Nephron (organoid): ENCODE measurements at regions not wholly inside any gene's neighbourhood (a gene's known extent, or its start where the extent isn't known, plus 50 kb on each side); places are given as distances from the start of the nearest gene placed in this dataset.
A peak's percentile ranks its signal among the peaks of the same experiment; 100 is the strongest.
"Not testable (repeated sequence)": the region's sequence is repeated elsewhere in the genome, so short reads cannot be mapped to it uniquely, and the experiment has no call there.

ENCODE experiments used
- H3K27ac Mint-ChIP-seq, 3 experiments: 2 replicates each; pipeline ENCODE4 v1.8.0; 2020; ENCODE audit warnings: mixed read lengths in 3 of 3, mild to moderate bottlenecking in 2 of 3, moderate library complexity in 1 of 3
- H3K27me3 Mint-ChIP-seq: 2 replicates; pipeline ENCODE4 v1.8.0; 2021; ENCODE audit warnings: low read depth, mild to moderate bottlenecking, moderate library complexity, mixed read lengths
- H3K36me3 Mint-ChIP-seq: 2 replicates; pipeline ENCODE4 v1.8.0; 2020; ENCODE audit warnings: low read depth, mixed read lengths
- H3K4me1 Mint-ChIP-seq: 2 replicates; pipeline ENCODE4 v1.8.0; 2020; ENCODE audit warnings: mixed read lengths
- H3K4me3 Mint-ChIP-seq, 3 experiments: 2 replicates each; pipeline ENCODE4 v1.8.0; 2020; ENCODE audit warnings: mild to moderate bottlenecking in 3 of 3, mixed read lengths in 3 of 3, moderate library complexity in 2 of 3
- H3K9me3 Mint-ChIP-seq: 2 replicates; pipeline ENCODE4 v1.8.0; 2020; ENCODE audit warnings: mixed read lengths
- CTCF ChIP-seq, 3 experiments: fragments of 200-600 bp; sonication (generic); IDR thresholded peaks; one replicate each; pipeline ENCODE4 v1.5.0; 2021; ENCODE audit warnings: antibody characterized with exemption in 3 of 3; ENCODE audit not compliant: unreplicated experiment in 3 of 3

GRCh38 chrX:4547213-4547836, 833.9 kb upstream of the PRKX start:
- H3K9me3 Mint-ChIP-seq, result no peaks in the 10 kb centered on the region
- no peak overlapping the region for H3K4me3 Mint-ChIP-seq
- H3K27ac Mint-ChIP-seq, result no peak overlapping the region
- no peaks in the 10 kb centered on the region for H3K4me1 Mint-ChIP-seq
- no peaks in the 10 kb centered on the region for H3K36me3 Mint-ChIP-seq
- TF ChIP-seq CTCF (IDR thresholded peaks at IDR 0.05; ENCODE audit: unreplicated experiment in 3 of 3), result peak; percentile 95 to 98 (median 98)
- H3K27me3 Mint-ChIP-seq, result peaks cover 11% of the 10 kb centered on the region

- not testable (repeated sequence) for H3K4me3 Mint-ChIP-seq, H3K9me3 Mint-ChIP-seq, H3K27ac Mint-ChIP-seq, H3K4me1 Mint-ChIP-seq, H3K36me3 Mint-ChIP-seq
- peaks cover 11% of the 10 kb centered on the region for H3K27me3 Mint-ChIP-seq
Measured at GRCh38 chrX:4546178-4546577, 832.7 kb upstream of the PRKX start.

GRCh38 chrX:4528247-4528646, 814.8 kb upstream of the PRKX start:
- no peak overlapping the region for H3K4me3 Mint-ChIP-seq
- no peaks in the 10 kb centered on the region for H3K27me3 Mint-ChIP-seq
- no peak overlapping the region for H3K27ac Mint-ChIP-seq
- H3K9me3 Mint-ChIP-seq, result no peaks in the 10 kb centered on the region
- H3K4me1 Mint-ChIP-seq, result no peaks in the 10 kb centered on the region
- TF ChIP-seq CTCF (IDR thresholded peaks at IDR 0.05; ENCODE audit: unreplicated experiment in 3 of 3), result no peak
- no peaks in the 10 kb centered on the region for H3K36me3 Mint-ChIP-seq

GRCh38 chrX:4485912-4486311, 772.5 kb upstream of the PRKX start:
- H3K4me1 Mint-ChIP-seq, result no peaks in the 10 kb centered on the region
- H3K4me3 Mint-ChIP-seq, result no peak overlapping the region
- no peaks in the 10 kb centered on the region for H3K36me3 Mint-ChIP-seq
- no peak overlapping the region for H3K27ac Mint-ChIP-seq
- no peak for TF ChIP-seq CTCF (IDR thresholded peaks at IDR 0.05; ENCODE audit: unreplicated experiment in 3 of 3)
- peaks cover 3% of the 10 kb centered on the region for H3K9me3 Mint-ChIP-seq
- no peaks in the 10 kb centered on the region for H3K27me3 Mint-ChIP-seq

GRCh38 chrX:4484266-4484665, 770.8 kb upstream of the PRKX start:
- no peaks in the 10 kb centered on the region for H3K27me3 Mint-ChIP-seq

GRCh38 chrX:4451591-4451990, 738.1 kb upstream of the PRKX start:
- H3K4me1 Mint-ChIP-seq, result no peaks in the 10 kb centered on the region
- H3K27me3 Mint-ChIP-seq, result no peaks in the 10 kb centered on the region
- H3K36me3 Mint-ChIP-seq, result no peaks in the 10 kb centered on the region
- no peak for TF ChIP-seq CTCF (IDR thresholded peaks at IDR 0.05; ENCODE audit: unreplicated experiment in 3 of 3)
- no peak overlapping the region for H3K27ac Mint-ChIP-seq
- H3K9me3 Mint-ChIP-seq, result peaks cover 20% of the 10 kb centered on the region
- H3K4me3 Mint-ChIP-seq, result no peak overlapping the region

More at GRCh38 chrX:4484266-4484665, 770.8 kb upstream of the PRKX start:
- no peak for TF ChIP-seq CTCF (IDR thresholded peaks at IDR 0.05; ENCODE audit: unreplicated experiment in 3 of 3)
- Mint-ChIP-seq H3K4me1 (no peaks in the 10 kb centered on the region), H3K27ac (no peak overlapping the region), H3K4me3 (no peak overlapping the region), H3K9me3 (peaks cover 3% of the 10 kb centered on the region), H3K36me3 (no peaks in the 10 kb centered on the region)
